ENCODE measurements at regions not wholly inside any gene's neighbourhood (a gene's known extent, or its start where the extent isn't known, plus 50 kb on each side); places are given as distances from the start of the nearest gene placed in this dataset.

DNA sequence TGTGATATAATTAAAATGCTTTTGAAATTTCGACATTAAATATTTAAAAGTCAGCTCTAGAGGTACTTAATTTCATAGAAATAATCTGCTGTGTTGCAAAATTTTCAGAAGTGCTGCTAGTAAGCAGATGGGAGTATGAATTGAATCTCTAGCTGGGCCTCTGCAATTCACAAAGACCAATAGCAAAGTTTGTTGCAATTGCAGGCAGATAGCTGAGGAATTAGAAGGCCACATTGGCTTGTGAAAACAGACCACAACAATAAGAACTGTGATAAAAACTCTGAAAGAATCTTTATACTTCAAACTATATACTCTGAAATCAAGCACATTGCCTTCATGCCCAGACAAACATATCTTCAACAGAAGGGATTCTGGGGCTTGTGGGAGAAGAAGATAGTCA is 636.3 kb upstream of the SOX9 start:
- no peak overlapping the region for H3K27ac Mint-ChIP-seq
- ATAC-seq (no peak), DNase-seq (ENCODE audit: low spot score) (no peak)
- TF ChIP-seq FOXP1 (CRISPR knock-in tag; IDR thresholded peaks at IDR 0.05; ENCODE audit: borderline replicate concordance) (no peak), MAX (CRISPR knock-in tag; IDR thresholded peaks at IDR 0.05) (no peak), ELF4 (CRISPR knock-in tag; IDR thresholded peaks at IDR 0.05; ENCODE audit: low read depth) (no peak), PRDM15 (CRISPR knock-in tag; IDR thresholded peaks at IDR 0.05) (no peak)
- POLR2A ChIA-PET = interaction anchor here (0.5 kb wide), 1 partner anchor 204 kb away, joined by 4 read pairs; no protein-coding TSS in a partner anchor
- CTCF ChIA-PET = no interaction called here
- H3K4me3 Mint-ChIP-seq = no peak overlapping the region
- no peaks in the 10 kb centered on the region for H3K36me3 Mint-ChIP-seq
- H3K4me1 Mint-ChIP-seq = no peaks in the 10 kb centered on the region
- H3K9me3 Mint-ChIP-seq = no peaks in the 10 kb centered on the region
- no peaks in the 10 kb centered on the region for H3K27me3 Mint-ChIP-seq (ENCODE audit: low read depth)

DNA sequence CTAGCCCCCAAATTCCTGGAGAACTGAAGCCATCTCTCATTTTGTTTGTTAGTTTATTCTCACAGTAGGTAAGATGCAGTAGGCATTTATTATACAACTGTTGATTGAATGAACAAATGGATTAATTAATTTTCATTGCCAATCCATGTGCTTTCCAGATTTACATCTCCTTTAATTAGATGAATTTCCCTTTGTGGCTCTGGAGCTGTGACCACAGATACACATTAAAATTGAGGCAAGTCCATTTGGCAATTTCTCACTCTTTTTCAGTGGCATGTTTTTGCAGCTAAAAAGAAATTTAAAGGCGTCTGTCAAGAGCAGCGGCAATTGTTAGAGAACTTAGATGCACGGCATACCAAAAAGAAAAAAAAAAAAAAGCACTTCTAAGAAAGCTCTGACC is 635.4 kb upstream of the SOX9 start:
- no peak overlapping the region for H3K27ac Mint-ChIP-seq
- POLR2A ChIA-PET = no interaction called here
- CTCF ChIA-PET = interaction anchor here (1.1 kb wide), 1 partner anchor 12 kb away, joined by 5 read pairs; no protein-coding TSS in a partner anchor
- ATAC-seq (no peak), DNase-seq (ENCODE audit: low spot score) (no peak)
- no peak overlapping the region for H3K4me3 Mint-ChIP-seq
- H3K36me3 Mint-ChIP-seq = no peaks in the 10 kb centered on the region
- no peaks in the 10 kb centered on the region for H3K27me3 Mint-ChIP-seq (ENCODE audit: low read depth)
- H3K9me3 Mint-ChIP-seq = no peaks in the 10 kb centered on the region
- no peaks in the 10 kb centered on the region for H3K4me1 Mint-ChIP-seq
- TF ChIP-seq, protein P1, sequence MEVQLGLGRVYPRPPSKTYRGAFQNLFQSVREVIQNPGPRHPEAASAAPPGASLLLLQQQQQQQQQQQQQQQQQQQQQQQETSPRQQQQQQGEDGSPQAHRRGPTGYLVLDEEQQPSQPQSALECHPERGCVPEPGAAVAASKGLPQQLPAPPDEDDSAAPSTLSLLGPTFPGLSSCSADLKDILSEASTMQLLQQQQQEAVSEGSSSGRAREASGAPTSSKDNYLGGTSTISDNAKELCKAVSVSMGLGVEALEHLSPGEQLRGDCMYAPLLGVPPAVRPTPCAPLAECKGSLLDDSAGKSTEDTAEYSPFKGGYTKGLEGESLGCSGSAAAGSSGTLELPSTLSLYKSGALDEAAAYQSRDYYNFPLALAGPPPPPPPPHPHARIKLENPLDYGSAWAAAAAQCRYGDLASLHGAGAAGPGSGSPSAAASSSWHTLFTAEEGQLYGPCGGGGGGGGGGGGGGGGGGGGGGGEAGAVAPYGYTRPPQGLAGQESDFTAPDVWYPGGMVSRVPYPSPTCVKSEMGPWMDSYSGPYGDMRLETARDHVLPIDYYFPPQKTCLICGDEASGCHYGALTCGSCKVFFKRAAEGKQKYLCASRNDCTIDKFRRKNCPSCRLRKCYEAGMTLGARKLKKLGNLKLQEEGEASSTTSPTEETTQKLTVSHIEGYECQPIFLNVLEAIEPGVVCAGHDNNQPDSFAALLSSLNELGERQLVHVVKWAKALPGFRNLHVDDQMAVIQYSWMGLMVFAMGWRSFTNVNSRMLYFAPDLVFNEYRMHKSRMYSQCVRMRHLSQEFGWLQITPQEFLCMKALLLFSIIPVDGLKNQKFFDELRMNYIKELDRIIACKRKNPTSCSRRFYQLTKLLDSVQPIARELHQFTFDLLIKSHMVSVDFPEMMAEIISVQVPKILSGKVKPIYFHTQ (CRISPR knock-in tag; IDR thresholded peaks at IDR 0.05) = no peak
- TF ChIP-seq, protein P2, sequence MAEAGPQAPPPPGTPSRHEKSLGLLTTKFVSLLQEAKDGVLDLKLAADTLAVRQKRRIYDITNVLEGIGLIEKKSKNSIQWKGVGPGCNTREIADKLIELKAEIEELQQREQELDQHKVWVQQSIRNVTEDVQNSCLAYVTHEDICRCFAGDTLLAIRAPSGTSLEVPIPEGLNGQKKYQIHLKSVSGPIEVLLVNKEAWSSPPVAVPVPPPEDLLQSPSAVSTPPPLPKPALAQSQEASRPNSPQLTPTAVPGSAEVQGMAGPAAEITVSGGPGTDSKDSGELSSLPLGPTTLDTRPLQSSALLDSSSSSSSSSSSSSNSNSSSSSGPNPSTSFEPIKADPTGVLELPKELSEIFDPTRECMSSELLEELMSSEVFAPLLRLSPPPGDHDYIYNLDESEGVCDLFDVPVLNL (CRISPR knock-in tag; IDR thresholded peaks at IDR 0.05; ENCODE audit: borderline replicate concordance, low read depth) = no peak
- TF ChIP-seq SOX15 (CRISPR knock-in tag; IDR thresholded peaks at IDR 0.05) (no peak), PRDM15 (CRISPR knock-in tag; IDR thresholded peaks at IDR 0.05) (no peak), FOXK1 (CRISPR knock-in tag; IDR thresholded peaks at IDR 0.05) (no peak), MLX (CRISPR knock-in tag; IDR thresholded peaks at IDR 0.05) (no peak), ELF4 (CRISPR knock-in tag; IDR thresholded peaks at IDR 0.05; ENCODE audit: low read depth) (no peak), TCF7 (CRISPR knock-in tag; IDR thresholded peaks at IDR 0.05; ENCODE audit: low read depth) (no peak), IRF2 (CRISPR knock-in tag; IDR thresholded peaks at IDR 0.05; ENCODE audit: borderline replicate concordance, low read depth) (no peak), GRHL2 (CRISPR knock-in tag; IDR thresholded peaks at IDR 0.05; ENCODE audit: insufficient replicate concordance, severe bottlenecking) (no peak), ZBTB21 (CRISPR knock-in tag; IDR thresholded peaks at IDR 0.05; ENCODE audit: borderline replicate concordance) (no peak)
